K562 (cell line): ENCODE measurements at regions not wholly inside any gene's neighbourhood (a gene's known extent, or its start where the extent isn't known, plus 50 kb on each side); places are given as distances from the start of the nearest gene placed in this dataset.

ENCODE experiments used
- ATAC-seq: fragments of 200-7000 bp; cut with Tn5 transposase; 3 replicates; pipeline ENCODE4 v1.9.1; 2020; ENCODE audit warnings: moderate library complexity
- BruUV-seq: library from RNA; stranded (reverse); fragments of 400-500 nt; replicated peaks from 2 replicates; lab custom pipeline; 2021; lab: Mats Ljungman, UMichigan
- CTCF ChIA-PET: fragments of 300-600 bp; formaldehyde crosslinking; extraction: SDS; loops from one replicate; lab custom pipeline; 2021; ENCODE audit warnings: low intra/inter-chr PET ratio; lab: Yijun Ruan, JAX
- POLR2A ChIA-PET: fragments of 300-600, 350-650 bp; sonication (Branson Sonifier 250); formaldehyde crosslinking; extraction: SDS; loops from one replicate; lab custom pipeline; 2021; ENCODE audit warnings: antibody characterized with exemption, inconsistent platforms; lab: Yijun Ruan, JAX
- DNase-seq, 4 experiments: peaks; one replicate each; pipeline versions ENCODE4 v3.0.0 to v3.0.0-alpha.2; 2011 to 2018; ENCODE audit warnings: low spot score in 3 of 4, mixed read lengths in 3 of 4; ENCODE audit errors: extremely low read depth in 1 of 4
- FAIRE-seq: peaks from 2 replicates; lab custom pipeline; 2011; peaks lifted over from hg19 to GRCh38; lab: Jason Lieb, UNC
- H2AFZ ChIP-seq: 2 replicates; pipeline ENCODE4 v1.6.0; 2011; ENCODE audit warnings: low read depth, low read length, control low read depth, inconsistent platforms
- H3K27ac ChIP-seq: fragments of 200-600 bp; 3 replicates; pipeline ENCODE4 v1.8.0; 2011; ENCODE audit warnings: low read depth, mild to moderate bottlenecking, control low read depth, inconsistent platforms, low read length, moderate library complexity, mixed read lengths; ENCODE audit errors: extremely low read depth
- H3K27me3 ChIP-seq, 2 experiments: fragments of 300-600 bp in 1 of 2; 2 replicates in 1 of 2; 3 replicates in 1 of 2; pipeline versions ENCODE4 v1.6.0 to v1.8.0; 2011; ENCODE audit warnings: inconsistent platforms in 2 of 2, low read length in 2 of 2, mild to moderate bottlenecking in 1 of 2, mixed read lengths in 1 of 2, moderate library complexity in 1 of 2; ENCODE audit not compliant: control insufficient read depth in 2 of 2, insufficient read depth in 2 of 2
- H3K36me3 ChIP-seq: fragments of 300-600 bp; 3 replicates; pipeline ENCODE4 v1.8.0; 2011; ENCODE audit warnings: mild to moderate bottlenecking, low read length, inconsistent platforms; ENCODE audit not compliant: control insufficient read depth, insufficient read depth
- H3K4me1 ChIP-seq, 2 experiments: fragments of 200-600 bp in 1 of 2; replicated peaks in 1 of 2; 2 replicates in 1 of 2; 3 replicates in 1 of 2; pipeline versions ENCODE4 v1.5.1 to v1.8.0; 2011; ENCODE audit warnings: inconsistent platforms in 2 of 2, low read length in 2 of 2, mild to moderate bottlenecking in 1 of 2, mixed read lengths in 1 of 2, moderate library complexity in 1 of 2; ENCODE audit not compliant: control insufficient read depth in 2 of 2, insufficient read depth in 2 of 2
- H3K4me2 ChIP-seq: 2 replicates; pipeline ENCODE4 v1.6.1; 2011; ENCODE audit warnings: low read length, control low read depth, inconsistent platforms, mixed read lengths; ENCODE audit not compliant: insufficient read depth
- H3K4me3 ChIP-seq: fragments of 200-600 bp; sonication (generic), shearing (Covaris generic); 2 replicates; pipeline ENCODE4 v1.5.1; 2016; ENCODE audit warnings: control low read depth, inconsistent platforms
- H3K79me2 ChIP-seq: fragments of 200-600 bp; 3 replicates; pipeline ENCODE4 v1.8.0; 2011; ENCODE audit warnings: low read length, inconsistent platforms; ENCODE audit not compliant: control insufficient read depth, insufficient read depth
- H3K9ac ChIP-seq, 2 experiments: 2 replicates each; pipeline versions ENCODE4 v1.6.0 to v1.6.1; 2011; ENCODE audit warnings: low read depth in 2 of 2, low read length in 2 of 2, control low read depth in 1 of 2, inconsistent platforms in 1 of 2, mild to moderate bottlenecking in 1 of 2, mixed read lengths in 1 of 2; ENCODE audit not compliant: insufficient read depth in 1 of 2
- H3K9me1 ChIP-seq: one replicate; pipeline ENCODE4 v1.6.0; 2011; ENCODE audit warnings: inconsistent platforms, mild to moderate bottlenecking, low read length, moderate library complexity; ENCODE audit not compliant: control insufficient read depth, insufficient read depth
- H3K9me3 ChIP-seq: replicated peaks from 2 replicates; pipeline ENCODE4 v1.5.1; 2011; ENCODE audit warnings: low read depth, low read length, inconsistent platforms; ENCODE audit not compliant: control insufficient read depth, insufficient read depth
- H4K20me1 ChIP-seq: replicated peaks from 2 replicates; pipeline ENCODE4 v1.6.1; 2011; ENCODE audit warnings: low read length, inconsistent platforms, mixed read lengths; ENCODE audit not compliant: control insufficient read depth, insufficient read depth
- CTCFL ChIP-seq: IDR thresholded peaks from 2 replicates; pipeline ENCODE4 v1.6.1; 2011; ENCODE audit warnings: borderline replicate concordance, low read depth, mild to moderate bottlenecking, moderate library complexity, low read length; ENCODE audit not compliant: insufficient read depth, poor library complexity, severe bottlenecking
- NCOA4 ChIP-seq: fragments of 450-650 bp; IDR thresholded peaks from 2 replicates; pipeline ENCODE4 v1.6.1; 2018; ENCODE audit warnings: mild to moderate bottlenecking; ENCODE audit not compliant: partially characterized antibody
- ZNF586 ChIP-seq: fragments of 450-650 bp; formaldehyde crosslinking; conservative IDR thresholded peaks from 2 replicates; pipeline ENCODE4 v1.4.0; 2020; ENCODE audit warnings: mild to moderate bottlenecking, moderate library complexity
- ZNF76 ChIP-seq: fragments of 250-450 bp; sonication (Bioruptor Pico); IDR thresholded peaks from 2 replicates; pipeline ENCODE4 v1.4.0; 2020; ENCODE audit warnings: mild to moderate bottlenecking, moderate library complexity, borderline replicate concordance
- ZNF79 ChIP-seq: fragments of 250-450 bp; sonication (Bioruptor Pico); IDR thresholded peaks from 2 replicates; pipeline ENCODE4 v1.4.0; 2020; ENCODE audit warnings: low read depth, mild to moderate bottlenecking, moderate library complexity
- WGBS: fragments of 100-300 bp; shearing (Covaris generic); methylation state at CpG from one replicate; pipeline ENCODE4 v1.1.6; 2016; ENCODE audit warnings: low coverage, mixed read lengths; ENCODE audit not compliant: insufficient coverage; ENCODE audit errors: missing lambda C conversion rate; 5-methylcytosine and 5-hydroxymethylcytosine counted together
- in situ Hi-C: fragments of 300-500 bp; cut with MboI; formaldehyde crosslinking; loops from 4 replicates; pipeline ENCODE4 v1.15.0; 2018; ENCODE audit warnings: inconsistent platforms, mixed read lengths
- intact Hi-C: fragments of 100-400 bp; cut with micrococcal nuclease; formaldehyde crosslinking; loops from 2 replicates; pipeline ENCODE4 v1.14.2; 2022

GRCh38 chr10:78875932-78876331 is 192.8 kb upstream of the ZMIZ1 start:
- in situ Hi-C loops (no loop called here), intact Hi-C loops (no loop called here)
- ATAC-seq (no peak), FAIRE-seq (no peak), DNase-seq (no peak)
- TF ChIP-seq CTCFL (no peak), ZNF76 (CRISPR knock-in tag) (no peak), NCOA4 (no peak), ZNF79 (no peak), ZNF586 (CRISPR knock-in tag) (no peak)
- H3K27ac ChIP-seq: no peak overlapping the region
- WGBS: 0% methylated on average over 4 of the region's 4 CpGs
- no peaks in the 10 kb centered on the region for H3K36me3 ChIP-seq
- H3K9me1 ChIP-seq: no peaks in the 10 kb centered on the region
- H3K27me3 ChIP-seq: peaks cover 2 to 15% of the 10 kb centered on the region in 2 experiments; a peak in 4 of 5 replicates
- H3K4me3 ChIP-seq: no peak overlapping the region
- H3K4me1 ChIP-seq: no peaks in the 10 kb centered on the region
- BruUV-seq: no TSS peak
- ChIA-PET CTCF (no interaction called here), POLR2A (interaction anchor here (0.7 kb wide), 2 partner anchors 77 to 406 kb away, joined by 3 read pairs; no protein-coding TSS in a partner anchor)
- no peak overlapping the region for H2AFZ ChIP-seq
- H3K9me3 ChIP-seq: no peaks in the 10 kb centered on the region
- H4K20me1 ChIP-seq: no peaks in the 10 kb centered on the region
- no peak overlapping the region for H3K4me2 ChIP-seq
- H3K79me2 ChIP-seq: no peaks in the 10 kb centered on the region
- no peak overlapping the region for H3K9ac ChIP-seq
